HG03521 (cell line): ENCODE measurements at regions not wholly inside any gene's neighbourhood (a gene's known extent, or its start where the extent isn't known, plus 50 kb on each side); places are given as distances from the start of the nearest gene placed in this dataset.
"Not testable (repeated sequence)": the region's sequence is repeated elsewhere in the genome, so short reads cannot be mapped to it uniquely, and the experiment has no call there.

ENCODE experiments used
- ATAC-seq: cut with Tn5 transposase; IDR thresholded peaks from one replicate; pipeline ENCODE4 v1.9.1; 2021; ENCODE audit warnings: mild to moderate bottlenecking, moderate library complexity; ENCODE audit not compliant: unreplicated experiment

GRCh38 chr6:66258731-66259487 is 551.9 kb upstream of the EYS start:
- not testable (repeated sequence) for ATAC-seq

GRCh38 chr6:66245231-66245630 is 538.2 kb upstream of the EYS start:
- no peak for ATAC-seq

GRCh38 chr6:66238851-66239250 is 531.8 kb upstream of the EYS start:
- no peak for ATAC-seq

- ATAC-seq = no peak
These were observed 525.9 kb upstream of the EYS start for GRCh38 chr6:66232890-66233289.

GRCh38 chr6:66230591-66230990 is 523.6 kb upstream of the EYS start:
- no peak for ATAC-seq

GRCh38 chr6:66226109-66226508 is 519.1 kb upstream of the EYS start:
- no peak for ATAC-seq

GRCh38 chr6:66210964-66211363 is 503.9 kb upstream of the EYS start:
- ATAC-seq = no peak

GRCh38 chr6:66200390-66200789 is 493.4 kb upstream of the EYS start:
- ATAC-seq = no peak

GRCh38 chr6:66199171-66199570 is 492.1 kb upstream of the EYS start:
- no peak for ATAC-seq

GRCh38 chr6:66198062-66198624 is 491.1 kb upstream of the EYS start:
- no peak for ATAC-seq

GRCh38 chr6:66190858-66191257 is 483.8 kb upstream of the EYS start:
- no peak for ATAC-seq

- no peak for ATAC-seq
These were observed 482.9 kb upstream of the EYS start for GRCh38 chr6:66189915-66190314.

GRCh38 chr6:66186756-66187155 is 479.7 kb upstream of the EYS start:
- ATAC-seq = no peak

GRCh38 chr6:66184091-66184490 is 477.1 kb upstream of the EYS start:
- ATAC-seq = no peak

GRCh38 chr6:66179361-66179760 is 472.3 kb upstream of the EYS start:
- no peak for ATAC-seq

- no peak for ATAC-seq
These were observed 466.6 kb upstream of the EYS start for GRCh38 chr6:66173587-66173986.

- ATAC-seq = not testable (repeated sequence)
These were observed 459.7 kb upstream of the EYS start for GRCh38 chr6:66166713-66167112.

GRCh38 chr6:66161546-66162108 is 454.6 kb upstream of the EYS start:
- ATAC-seq = no peak

GRCh38 chr6:66159937-66160336 is 452.9 kb upstream of the EYS start:
- no peak for ATAC-seq

GRCh38 chr6:66153247-66153646 is 446.2 kb upstream of the EYS start:
- no peak for ATAC-seq

- no peak for ATAC-seq
These were observed 442.1 kb upstream of the EYS start for GRCh38 chr6:66149132-66149531.

- ATAC-seq = no peak
These were observed 438.8 kb upstream of the EYS start for GRCh38 chr6:66145867-66146266.
